M059J (cell line): ENCODE measurements at regions not wholly inside any gene's neighbourhood (a gene's known extent, or its start where the extent isn't known, plus 50 kb on each side); places are given as distances from the start of the nearest gene placed in this dataset.
"Not testable (repeated sequence)": the region's sequence is repeated elsewhere in the genome, so short reads cannot be mapped to it uniquely, and the experiment has no call there.

ENCODE experiments used
- DNase-seq: peaks from one replicate; pipeline ENCODE4 v3.0.0-alpha.2; 2012; ENCODE audit warnings: low read depth

DNA sequence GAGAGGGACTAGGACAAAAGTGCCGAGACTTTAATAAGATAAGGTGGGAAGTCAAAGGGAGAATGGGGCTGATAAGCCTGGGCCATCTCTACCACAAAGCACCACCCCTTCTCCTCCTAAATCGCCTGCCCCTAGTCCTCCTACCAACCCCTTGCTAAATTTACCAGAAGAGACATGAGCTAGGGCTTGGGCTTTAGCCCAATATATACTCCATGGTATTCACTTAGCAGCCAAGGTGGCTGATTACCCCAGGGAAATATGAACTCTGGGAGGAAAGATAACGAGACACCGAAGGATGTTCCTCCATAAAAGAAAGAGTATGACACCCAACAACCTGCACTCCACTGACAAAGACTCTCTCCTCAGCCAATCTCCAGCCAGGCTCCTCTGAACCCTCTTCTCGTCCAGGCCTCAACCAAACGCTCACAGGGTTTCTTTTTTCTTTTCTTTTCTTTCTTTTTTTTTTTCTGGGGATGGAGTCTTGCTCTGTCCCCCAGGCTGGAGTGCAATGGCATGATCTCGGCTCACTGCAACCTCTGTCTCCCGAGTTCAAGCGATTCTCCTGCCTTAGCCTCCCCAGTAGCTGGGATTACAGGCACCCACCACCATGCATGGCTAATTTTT is 610.2 kb downstream of the UQCRFS1 start:
- DNase-seq, result no peak

- DNase-seq, result no peak
These were observed 611.1 kb downstream of the UQCRFS1 start for GRCh38 chr19:28601723-28602440.

GRCh38 chr19:28598861-28599260 is 614.1 kb downstream of the UQCRFS1 start:
- DNase-seq, result no peak

- no peak for DNase-seq
These were observed 616.3 kb downstream of the UQCRFS1 start for GRCh38 chr19:28596561-28597071.

DNA sequence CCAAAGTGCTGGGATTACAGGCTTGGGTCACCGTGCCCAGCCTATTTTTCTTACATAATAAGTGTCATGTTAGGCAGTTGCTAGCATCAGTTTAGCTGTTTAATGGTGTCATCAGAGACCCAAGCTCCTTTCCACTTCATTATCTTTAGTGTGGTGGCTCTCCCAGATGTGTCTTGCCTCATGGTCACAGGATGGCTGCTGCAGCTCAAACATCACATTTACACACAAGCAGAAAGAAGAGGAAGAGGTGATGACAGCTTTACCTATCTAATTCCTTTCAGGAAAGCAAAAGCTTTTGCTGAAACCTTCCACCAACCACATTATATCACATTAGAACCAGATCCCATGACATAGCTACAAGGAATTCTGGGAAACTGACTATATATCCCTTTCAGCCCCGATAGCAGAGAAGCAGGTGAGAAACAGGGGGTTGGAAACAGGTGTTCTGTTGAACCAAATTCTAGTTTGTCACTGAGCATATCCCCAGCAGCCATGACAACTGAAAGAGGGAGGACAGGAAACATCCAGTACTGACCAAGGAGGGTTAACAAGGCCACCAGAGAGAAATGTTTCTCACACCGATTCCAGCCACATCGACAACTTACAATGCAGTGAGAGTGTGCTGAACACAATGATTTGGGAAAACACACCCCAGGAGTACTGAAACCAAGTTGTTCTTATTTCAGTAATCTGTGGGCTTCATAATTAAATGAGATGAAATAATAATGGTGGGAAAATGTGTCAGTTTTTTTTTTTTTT is 617.0 kb downstream of the UQCRFS1 start:
- DNase-seq, result no peak

GRCh38 chr19:28594737-28595136 is 618.2 kb downstream of the UQCRFS1 start:
- no peak for DNase-seq

GRCh38 chr19:28589991-28590411 is 623.0 kb downstream of the UQCRFS1 start:
- DNase-seq, result not testable (repeated sequence)

GRCh38 chr19:28586474-28586873 is 626.5 kb downstream of the UQCRFS1 start:
- no peak for DNase-seq

GRCh38 chr19:28585796-28586195 is 627.2 kb downstream of the UQCRFS1 start:
- DNase-seq, result no peak

DNA sequence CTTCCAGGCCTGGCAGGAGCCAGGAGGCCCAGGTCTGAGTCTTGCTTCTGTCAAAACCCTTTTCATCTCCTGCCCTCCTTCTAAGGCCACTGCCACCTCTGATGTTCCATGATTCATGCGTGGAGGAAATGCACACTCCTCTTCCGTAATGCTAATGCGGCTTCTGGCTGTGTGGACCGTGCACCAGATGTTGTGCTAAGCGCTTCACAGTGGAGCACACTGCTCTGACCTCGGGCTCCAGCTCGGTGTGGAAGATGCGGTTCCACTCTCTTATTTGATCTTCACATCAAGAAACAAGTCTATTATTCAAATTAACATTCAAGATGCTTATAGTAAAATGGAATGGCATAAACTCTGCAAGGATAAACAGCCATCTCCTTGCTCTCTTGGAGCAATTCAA is 629.2 kb downstream of the UQCRFS1 start:
- DNase-seq, result no peak

- DNase-seq, result no peak
These were observed 629.7 kb downstream of the UQCRFS1 start for GRCh38 chr19:28583242-28583641.

DNA sequence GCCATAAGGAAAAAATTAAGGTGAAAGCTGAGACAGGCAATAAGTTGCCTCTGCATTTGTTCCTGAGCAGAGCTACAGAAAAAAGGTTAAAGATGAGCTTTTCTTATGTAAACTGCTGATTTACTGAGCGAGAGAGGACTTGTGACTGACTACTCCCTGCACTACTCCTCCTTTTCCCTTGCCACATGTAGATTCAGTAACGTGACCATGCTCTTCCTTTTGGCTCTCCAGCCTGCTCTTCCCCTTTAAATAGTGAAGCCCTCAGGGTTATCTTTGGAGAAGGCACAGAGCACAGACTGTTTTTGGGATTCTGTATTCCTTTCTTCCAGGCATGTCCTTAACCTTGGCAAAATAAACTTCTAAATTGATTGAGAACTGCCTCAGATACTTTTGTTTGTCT is 630.2 kb downstream of the UQCRFS1 start:
- DNase-seq, result no peak

- no peak for DNase-seq
These were observed 630.6 kb downstream of the UQCRFS1 start for GRCh38 chr19:28582344-28582743.

DNA sequence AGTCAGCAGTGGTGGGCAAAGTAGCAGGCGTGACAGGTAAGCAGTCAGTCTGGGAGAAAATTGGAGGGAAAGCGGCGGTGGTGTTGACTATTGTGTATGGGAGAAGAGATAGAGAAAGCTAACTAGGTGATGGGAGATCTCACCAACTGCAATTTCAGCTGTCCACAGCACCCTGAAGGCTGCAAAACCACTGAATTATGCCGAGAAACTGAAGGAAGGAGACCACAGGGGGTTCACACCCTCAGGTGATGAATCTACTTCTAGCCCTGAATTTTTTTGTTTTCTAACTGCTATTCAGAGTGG is 631.5 kb downstream of the UQCRFS1 start:
- DNase-seq, result no peak

DNA sequence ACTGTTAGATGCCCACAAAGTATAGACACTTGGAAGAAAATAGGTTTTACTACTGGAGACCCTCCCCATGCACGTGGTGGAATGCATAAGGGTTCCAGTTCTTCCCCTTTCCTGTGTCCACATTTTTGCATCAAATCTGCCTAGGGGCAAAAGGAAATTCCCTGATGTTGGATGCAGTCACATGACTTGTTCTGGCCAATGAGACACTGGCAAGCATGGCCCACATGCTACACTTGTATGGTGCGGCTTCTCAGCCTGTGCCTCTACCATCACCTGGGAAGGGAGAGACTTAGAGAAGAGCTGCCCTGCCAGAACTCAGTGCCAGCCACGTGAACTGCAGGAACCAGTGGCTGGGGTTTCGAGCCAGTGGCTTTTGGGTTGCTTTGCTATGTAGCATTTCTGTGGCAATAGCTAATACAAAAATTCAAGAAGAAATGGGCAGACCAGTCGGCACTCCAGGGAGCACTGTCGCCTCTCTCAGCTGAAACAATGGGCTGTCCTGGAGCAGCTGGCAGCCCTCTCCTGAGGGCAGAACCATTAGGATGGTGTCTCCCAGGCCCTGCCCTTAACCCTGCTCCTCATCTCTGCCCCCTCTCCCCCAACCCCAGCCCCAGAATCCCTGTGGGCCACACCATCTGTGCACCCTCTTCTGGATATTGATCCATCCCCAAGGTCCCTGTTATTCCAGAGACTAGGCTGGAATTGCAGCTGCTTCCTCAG is 634.0 kb downstream of the UQCRFS1 start:
- DNase-seq, result no peak

DNA sequence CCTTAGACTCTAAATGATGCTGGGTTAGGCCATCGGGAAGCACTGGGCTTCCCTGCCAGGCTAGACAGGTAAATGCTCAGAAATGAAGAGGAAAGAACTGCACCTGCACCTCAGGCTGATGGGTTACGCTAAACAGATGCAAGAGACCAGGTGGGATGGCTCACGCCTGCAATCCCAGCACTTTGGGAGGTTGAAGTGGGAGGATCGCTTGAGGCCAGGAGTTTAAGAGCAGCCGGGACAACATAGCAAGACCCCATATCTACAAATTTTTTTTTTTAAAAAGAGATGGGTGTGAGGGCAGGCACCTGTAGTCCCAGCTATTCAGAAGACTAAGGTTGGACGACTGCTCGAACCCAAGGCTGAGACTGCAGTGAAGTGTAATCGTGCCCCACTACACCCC is 634.7 kb downstream of the UQCRFS1 start:
- DNase-seq, result no peak

DNA sequence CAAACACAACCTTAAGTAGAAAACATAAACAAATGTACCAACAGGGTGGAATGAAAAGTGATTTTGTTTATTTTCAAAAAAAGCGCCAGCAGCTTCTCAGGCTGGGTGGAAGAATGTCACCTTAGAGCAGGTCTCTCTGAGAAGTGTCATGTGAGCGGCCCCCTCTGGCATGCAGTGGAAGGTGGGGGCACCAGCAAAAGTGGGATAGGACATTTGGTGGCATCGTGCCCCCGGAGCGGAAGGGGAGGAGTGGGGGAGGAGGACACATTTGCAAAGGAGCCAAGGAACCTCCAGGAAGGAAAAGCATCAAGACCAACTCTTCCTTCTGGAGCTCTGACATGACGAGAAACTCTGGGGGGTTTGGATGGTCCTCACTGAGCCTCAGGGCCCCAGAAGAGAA is 635.3 kb downstream of the UQCRFS1 start:
- no peak for DNase-seq

DNA sequence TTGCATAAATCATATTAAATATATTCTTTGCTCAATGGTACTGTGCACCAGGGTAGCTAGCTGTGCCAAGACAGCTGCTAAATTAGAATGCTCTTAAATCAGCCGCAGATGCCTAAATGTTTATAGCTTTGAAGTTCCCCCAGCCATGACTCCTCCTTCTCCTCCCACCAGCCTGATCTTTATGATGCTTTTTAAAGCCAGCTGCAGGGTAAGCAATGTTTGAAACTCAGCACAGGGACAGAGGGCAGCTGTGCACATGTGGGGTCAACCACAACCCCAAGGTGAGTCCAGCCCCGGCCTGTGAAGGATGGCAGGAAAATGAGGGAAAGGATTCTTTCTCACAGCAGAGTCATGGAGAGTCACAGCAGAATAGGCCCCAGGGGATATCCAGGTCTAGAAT is 635.7 kb downstream of the UQCRFS1 start:
- DNase-seq, result no peak

DNA sequence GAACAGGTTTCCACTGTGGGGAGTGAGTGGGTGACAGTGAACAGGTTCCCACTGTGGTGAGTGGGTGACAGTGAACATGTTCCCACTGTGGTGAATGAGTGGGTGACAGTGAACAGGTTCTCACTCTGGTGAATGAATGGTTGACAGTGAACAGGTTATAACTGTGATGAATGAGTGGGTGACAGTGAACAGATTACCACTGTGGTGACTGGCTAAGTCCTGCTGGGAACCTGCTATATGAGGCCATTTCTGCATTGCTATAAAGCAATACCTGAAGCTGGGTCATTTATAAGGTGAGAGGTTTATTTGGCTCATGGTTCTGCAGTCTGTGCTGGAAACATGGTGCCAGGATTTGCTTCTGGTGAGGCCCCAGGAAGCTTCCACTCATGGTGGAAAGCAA is 637.1 kb downstream of the UQCRFS1 start:
- DNase-seq, result no peak

DNA sequence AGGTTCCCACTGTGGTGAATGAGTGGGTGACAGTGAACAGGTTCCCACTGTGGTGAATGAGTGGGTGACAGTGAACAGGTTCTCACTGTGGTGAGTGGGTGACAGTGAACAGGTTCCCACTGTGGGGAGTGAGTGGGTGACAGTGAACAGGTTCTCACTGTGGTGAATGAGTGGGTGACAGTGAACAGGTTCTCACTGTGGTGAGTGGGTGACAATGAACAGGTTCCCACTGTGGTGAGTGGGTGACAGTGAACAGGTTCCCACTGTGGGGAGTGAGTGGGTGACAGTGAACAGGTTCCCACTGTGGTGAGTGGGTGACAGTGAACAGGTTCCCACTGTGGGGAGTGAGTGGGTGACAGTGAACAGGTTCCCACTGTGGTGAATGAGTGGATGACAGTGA is 637.6 kb downstream of the UQCRFS1 start:
- not testable (repeated sequence) for DNase-seq

DNA sequence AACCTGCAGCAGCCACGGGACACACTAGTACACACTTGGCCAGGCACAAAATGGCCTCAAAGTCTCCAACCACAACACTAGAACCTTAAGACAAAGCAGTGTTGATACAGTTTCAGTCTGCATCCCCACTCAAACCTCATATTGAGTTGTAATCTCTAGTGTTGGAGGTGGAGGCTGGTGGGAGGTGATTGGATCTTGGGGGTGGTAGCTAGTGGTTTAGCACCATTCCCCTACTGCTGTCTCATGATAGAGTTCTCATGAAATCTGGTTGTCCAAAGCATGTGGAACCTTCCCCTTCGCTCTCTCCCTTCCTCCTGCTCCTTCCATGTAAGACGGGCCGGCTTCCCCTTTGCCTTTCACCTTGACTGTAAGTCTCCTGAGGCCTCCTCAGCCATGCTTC is 638.7 kb downstream of the UQCRFS1 start:
- DNase-seq, result no peak
